Endothelial cell of umbilical vein (primary cell): ENCODE measurements at regions not wholly inside any gene's neighbourhood (a gene's known extent, or its start where the extent isn't known, plus 50 kb on each side); places are given as distances from the start of the nearest gene placed in this dataset.

Source experiments
- BruUV-seq: library from RNA; stranded (reverse); fragments of 400-500 nt; replicated peaks from 2 replicates; lab custom pipeline; 2021; lab: Mats Ljungman, UMichigan
- CTCF ChIA-PET: fragments of 300-600, 350-600 bp; sonication (Branson Sonifier 250); formaldehyde crosslinking; loops from one replicate; lab custom pipeline; 2021; ENCODE audit warnings: antibody characterized with exemption, inconsistent platforms; lab: Charles Lee
- POLR2A ChIA-PET: fragments of 300-600, 350-600 bp; sonication (Branson Sonifier 250); formaldehyde crosslinking; loops from one replicate; lab custom pipeline; 2021; ENCODE audit warnings: antibody characterized with exemption, inconsistent platforms; lab: Charles Lee
- DNase-seq: peaks from one replicate; pipeline ENCODE4 v3.0.0-alpha.2; 2011; ENCODE audit warnings: low read depth, low spot score
- FAIRE-seq: peaks from 2 replicates; lab custom pipeline; 2011; peaks lifted over from hg19 to GRCh38; lab: Jason Lieb, UNC
- H2AFZ ChIP-seq: 2 replicates; pipeline ENCODE4 v1.6.0; 2012; ENCODE audit warnings: low read depth, low read length, control low read depth, inconsistent platforms
- H3K27ac ChIP-seq: 2 replicates; pipeline ENCODE4 v1.5.1; 2011; ENCODE audit warnings: low read depth, mild to moderate bottlenecking, control low read depth, low read length, moderate library complexity; ENCODE audit not compliant: insufficient read depth
- H3K27me3 ChIP-seq, 2 experiments: 2 replicates each; pipeline versions ENCODE4 v1.6.0 to v1.6.1; 2011; ENCODE audit warnings: low read length in 2 of 2, mixed read lengths in 1 of 2; ENCODE audit not compliant: control insufficient read depth in 2 of 2, insufficient read depth in 2 of 2
- H3K36me3 ChIP-seq, 2 experiments: 2 replicates in 1 of 2; 3 replicates in 1 of 2; pipeline ENCODE4 v1.5.1; 2011; ENCODE audit warnings: low read length in 2 of 2, mild to moderate bottlenecking in 1 of 2, moderate library complexity in 1 of 2; ENCODE audit not compliant: control insufficient read depth in 2 of 2, insufficient read depth in 2 of 2; ENCODE audit errors: extremely low read depth in 1 of 2
- H3K4me1 ChIP-seq: 3 replicates; pipeline ENCODE4 v1.5.1; 2011; ENCODE audit warnings: mild to moderate bottlenecking, low read length; ENCODE audit not compliant: control insufficient read depth, insufficient read depth; ENCODE audit errors: extremely low read depth
- H3K4me2 ChIP-seq: 2 replicates; pipeline ENCODE4 v1.6.1; 2011; ENCODE audit warnings: low read length, control low read depth, mixed read lengths; ENCODE audit not compliant: insufficient read depth
- H3K4me3 ChIP-seq, 3 experiments: fragments of 200-600 bp in 1 of 3; sonication (generic), shearing (Covaris generic) in 1 of 3; replicated peaks in 1 of 3; 2 replicates each; pipeline ENCODE4 v1.5.1; 2011 to 2016; ENCODE audit warnings: control low read depth in 3 of 3, low read length in 3 of 3, mild to moderate bottlenecking in 2 of 3, inconsistent platforms in 1 of 3, low read depth in 1 of 3, moderate library complexity in 1 of 3; ENCODE audit not compliant: insufficient read depth in 1 of 3
- H3K79me2 ChIP-seq: 2 replicates; pipeline ENCODE4 v1.6.0; 2012; ENCODE audit warnings: low read length, inconsistent platforms; ENCODE audit not compliant: control insufficient read depth, insufficient read depth
- H3K9ac ChIP-seq: replicated peaks from 2 replicates; pipeline ENCODE3; 2011; ENCODE audit warnings: low read length, control low read depth; ENCODE audit not compliant: insufficient read depth; ENCODE audit errors: extremely low read depth
- H3K9me1 ChIP-seq: replicated peaks from 3 replicates; pipeline ENCODE4 v1.6.0; 2011; ENCODE audit warnings: mild to moderate bottlenecking, low read length; ENCODE audit not compliant: control insufficient read depth, insufficient read depth; ENCODE audit errors: extremely low read depth
- H3K9me3 ChIP-seq: replicated peaks from 2 replicates; pipeline ENCODE4 v1.5.1; 2012; ENCODE audit warnings: low read length, inconsistent platforms; ENCODE audit not compliant: control insufficient read depth, insufficient read depth
- H4K20me1 ChIP-seq: replicated peaks from 2 replicates; pipeline ENCODE3; 2011; ENCODE audit warnings: mild to moderate bottlenecking, low read length; ENCODE audit not compliant: control insufficient read depth, insufficient read depth; ENCODE audit errors: extremely low read depth
- CTCF ChIP-seq, 2 donors: IDR thresholded peaks; 1 replicate in 1 of 2; 2 replicates in 1 of 2; pipeline ENCODE4 v1.5.1; 2011; ENCODE audit warnings: low read length in 2 of 2, mild to moderate bottlenecking in 2 of 2, moderate library complexity in 2 of 2, control low read depth in 1 of 2, inconsistent platforms in 1 of 2, low read depth in 1 of 2; ENCODE audit not compliant: insufficient read depth in 1 of 2; ENCODE audit errors: extremely low read depth in 1 of 2
- EZH2 ChIP-seq: IDR thresholded peaks from 2 replicates; pipeline ENCODE4 v1.6.1; 2012; ENCODE audit warnings: borderline replicate concordance, low read depth, mild to moderate bottlenecking, moderate library complexity, low read length, inconsistent platforms; ENCODE audit not compliant: severe bottlenecking
- FOS ChIP-seq: IDR thresholded peaks from 2 replicates; pipeline ENCODE4 v1.6.1; 2011; ENCODE audit warnings: mild to moderate bottlenecking, low read length, moderate library complexity, borderline replicate concordance; ENCODE audit not compliant: insufficient read depth
- GATA2 ChIP-seq: IDR thresholded peaks from 2 replicates; pipeline ENCODE4 v1.7.0; 2011; ENCODE audit warnings: low read depth, mild to moderate bottlenecking, moderate library complexity, mixed read lengths, low read length; ENCODE audit not compliant: insufficient read length, insufficient read depth
- JUN ChIP-seq: IDR thresholded peaks from 2 replicates; pipeline ENCODE4 v1.6.1; 2011; ENCODE audit warnings: borderline replicate concordance, low read depth; ENCODE audit not compliant: insufficient read length, insufficient read depth
- MAX ChIP-seq: IDR thresholded peaks from 2 replicates; pipeline ENCODE4 v1.6.1; 2011; ENCODE audit not compliant: insufficient read depth, insufficient read length
- MYC ChIP-seq: IDR thresholded peaks from one replicate; pipeline ENCODE4 v1.6.1; 2011; ENCODE audit warnings: mild to moderate bottlenecking, low read depth, low read length
- POLR2A ChIP-seq: IDR thresholded peaks from 2 replicates; pipeline ENCODE4 v1.6.1; 2012; ENCODE audit warnings: low read depth, mild to moderate bottlenecking, control low read depth, low read length
- POLR2AphosphoS5 ChIP-seq: IDR thresholded peaks from 2 replicates; pipeline ENCODE4 v1.6.1; 2012; ENCODE audit warnings: low read depth, mild to moderate bottlenecking, control low read depth, low read length, moderate library complexity; ENCODE audit not compliant: insufficient read depth
- dilution Hi-C: fragments of 300-500 bp; cut with MboI; formaldehyde crosslinking; loops from one replicate; pipeline ENCODE4 v1.15.0; 2019; ENCODE audit warnings: low sequenced_read_pairs; ENCODE audit not compliant: extremely low pct_ligation_motif_present
- intact Hi-C: fragments of 100-400 bp; cut with micrococcal nuclease; formaldehyde crosslinking; loops from one replicate; pipeline ENCODE4 v1.10.0; 2022

- H3K9me1 ChIP-seq: no peaks in the 10 kb centered on the region
Measured at GRCh38 chr12:22781339-22781738, 156.4 kb downstream of the ETNK1 start.

GRCh38 chr12:22787557-22787956 is 162.6 kb downstream of the ETNK1 start:
- FAIRE-seq: no peak
- intact Hi-C loops: no loop called here
- H2AFZ ChIP-seq: no peak overlapping the region
- H3K9me1 ChIP-seq: no peaks in the 10 kb centered on the region
- no peak overlapping the region for H3K4me2 ChIP-seq
- DNase-seq: no peak
- no peak overlapping the region for H3K4me3 ChIP-seq
- ChIA-PET POLR2A (no interaction called here), CTCF (interaction anchor here (1.4 kb wide), 1 partner anchor 103 kb away, joined by 3 read pairs; no protein-coding TSS in a partner anchor)
- no peaks in the 10 kb centered on the region for H3K36me3 ChIP-seq
- no peak overlapping the region for H3K9ac ChIP-seq
- H3K79me2 ChIP-seq: no peaks in the 10 kb centered on the region
- H3K27me3 ChIP-seq: no peaks in the 10 kb centered on the region
- H3K27ac ChIP-seq: no peak overlapping the region
- TF ChIP-seq JUN: no peak
- no peak for TF ChIP-seq EZH2
- TF ChIP-seq CTCF (IDR thresholded peaks at IDR 0.05; ENCODE audit: extremely low read depth in 1 of 2, insufficient read depth in 1 of 2, low read depth in 1 of 2, low read length in 2 of 2): no peak
- TF ChIP-seq MYC: no peak
- TF ChIP-seq POLR2A: no peak
- no peak for TF ChIP-seq POLR2AphosphoS5
- TF ChIP-seq FOS: no peak
- no peak for TF ChIP-seq GATA2
- no peak for TF ChIP-seq MAX
- no peaks in the 10 kb centered on the region for H4K20me1 ChIP-seq
- no peaks in the 10 kb centered on the region for H3K4me1 ChIP-seq
- dilution Hi-C loops: no loop called here
- no peaks in the 10 kb centered on the region for H3K9me3 ChIP-seq
- BruUV-seq: no TSS peak

More at GRCh38 chr12:22781339-22781738, 156.4 kb downstream of the ETNK1 start:
- ChIA-PET CTCF (no interaction called here), POLR2A (no interaction called here)
- Histone ChIP-seq H3K4me1 (no peaks in the 10 kb centered on the region), H3K79me2 (no peaks in the 10 kb centered on the region), H3K4me2 (no peak overlapping the region), H2AFZ (no peak overlapping the region), H3K9me3 (no peaks in the 10 kb centered on the region), H3K9ac (no peak overlapping the region), H3K36me3 (no peaks in the 10 kb centered on the region), H3K27me3 (no peaks in the 10 kb centered on the region), H4K20me1 (no peaks in the 10 kb centered on the region), H3K4me3 (no peak overlapping the region), H3K27ac (no peak overlapping the region)
- no peak for TF ChIP-seq POLR2AphosphoS5
- TF ChIP-seq GATA2: no peak
- no peak for TF ChIP-seq EZH2
- no peak for TF ChIP-seq FOS
- no peak for TF ChIP-seq POLR2A
- intact Hi-C loops (no loop called here), dilution Hi-C loops (no loop called here)
- FAIRE-seq: no peak
- BruUV-seq: no TSS peak
- DNase-seq: no peak
